Keratinocyte (primary cell): ENCODE measurements at regions not wholly inside any gene's neighbourhood (a gene's known extent, or its start where the extent isn't known, plus 50 kb on each side); places are given as distances from the start of the nearest gene placed in this dataset.

ENCODE experiments used
- DNase-seq: peaks from one replicate; pipeline ENCODE4 v3.0.0-alpha.2; 2011; ENCODE audit warnings: low read depth, missing footprints, low spot score
- FAIRE-seq: peaks from 2 replicates; lab custom pipeline; 2011; peaks lifted over from hg19 to GRCh38; lab: Jason Lieb, UNC
- H2AFZ ChIP-seq: 2 replicates; pipeline ENCODE4 v1.6.0; 2012; ENCODE audit warnings: low read length, control low read depth, inconsistent platforms; ENCODE audit not compliant: control insufficient read depth
- H3K27ac ChIP-seq: 2 replicates; pipeline ENCODE4 v1.5.1; 2011; ENCODE audit warnings: low read length; ENCODE audit not compliant: control insufficient read depth, insufficient read depth
- H3K27me3 ChIP-seq: 3 replicates; pipeline ENCODE4 v1.6.0; 2011; ENCODE audit warnings: low read length; ENCODE audit not compliant: control insufficient read depth, insufficient read depth; ENCODE audit errors: extremely low read depth
- H3K36me3 ChIP-seq, 2 experiments: 2 replicates in 1 of 2; 3 replicates in 1 of 2; pipeline ENCODE4 v1.5.1; 2011; ENCODE audit warnings: low read length in 2 of 2, mild to moderate bottlenecking in 1 of 2; ENCODE audit not compliant: control insufficient read depth in 2 of 2, insufficient read depth in 2 of 2; ENCODE audit errors: extremely low read depth in 1 of 2
- H3K4me1 ChIP-seq: 3 replicates; pipeline ENCODE4 v1.5.1; 2011; ENCODE audit warnings: low read length; ENCODE audit not compliant: control insufficient read depth, insufficient read depth; ENCODE audit errors: extremely low read depth
- H3K4me2 ChIP-seq: 3 replicates; pipeline ENCODE4 v1.6.0; 2011; ENCODE audit warnings: low read depth, low read length; ENCODE audit not compliant: control insufficient read depth, insufficient read depth; ENCODE audit errors: extremely low read depth
- H3K4me3 ChIP-seq, 3 experiments: fragments of 200-600 bp in 1 of 3; sonication (generic) in 1 of 3; 2 replicates in 2 of 3; 3 replicates in 1 of 3; pipeline ENCODE4 v1.5.1; 2011 to 2016; ENCODE audit warnings: low read length in 3 of 3, mild to moderate bottlenecking in 3 of 3, control low read depth in 2 of 3, inconsistent platforms in 1 of 3, low read depth in 1 of 3, mixed read lengths in 1 of 3, mixed run types in 1 of 3, moderate library complexity in 1 of 3; ENCODE audit not compliant: control insufficient read depth in 2 of 3, insufficient read depth in 2 of 3; ENCODE audit errors: extremely low read depth in 1 of 3
- H3K79me2 ChIP-seq: 2 replicates; pipeline ENCODE4 v1.6.0; 2012; ENCODE audit warnings: low read length; ENCODE audit not compliant: control insufficient read depth, insufficient read depth
- H3K9ac ChIP-seq: 3 replicates; pipeline ENCODE4 v1.6.0; 2011; ENCODE audit warnings: low read length; ENCODE audit not compliant: control insufficient read depth, insufficient read depth; ENCODE audit errors: extremely low read depth
- H3K9me1 ChIP-seq: 3 replicates; pipeline ENCODE4 v1.6.0; 2011; ENCODE audit warnings: low read length; ENCODE audit not compliant: control insufficient read depth, insufficient read depth; ENCODE audit errors: extremely low read depth
- H3K9me3 ChIP-seq: 2 replicates; pipeline ENCODE4 v1.5.1; 2012; ENCODE audit warnings: low read depth, low read length; ENCODE audit not compliant: control insufficient read depth
- H4K20me1 ChIP-seq: 3 replicates; pipeline ENCODE4 v1.6.0; 2011; ENCODE audit warnings: low read length; ENCODE audit not compliant: control insufficient read depth, insufficient read depth; ENCODE audit errors: extremely low read depth
- EZH2 ChIP-seq: IDR thresholded peaks from one replicate; pipeline ENCODE4 v1.6.1; 2012; ENCODE audit warnings: inconsistent platforms, mild to moderate bottlenecking, low read length, moderate library complexity
- dilution Hi-C: fragments of 300-500 bp; cut with MboI; formaldehyde crosslinking; loops from one replicate; pipeline ENCODE4 v1.7.0; 2020; ENCODE audit warnings: low sequenced_read_pairs; ENCODE audit not compliant: extremely low pct_ligation_motif_present
- TF ChIP-seq, protein P1 (sequence below), 3 experiments: IDR thresholded peaks in 1 of 3; conservative IDR thresholded peaks in 1 of 3; optimal IDR thresholded peaks in 1 of 3; 2 replicates in 2 of 3; 3 replicates in 1 of 3; pipeline versions ENCODE3 to v1.5.1; 2011; ENCODE audit warnings: low read length in 3 of 3, mild to moderate bottlenecking in 3 of 3, moderate library complexity in 2 of 3, control low read depth in 1 of 3, inconsistent platforms in 1 of 3; ENCODE audit not compliant: insufficient read depth in 2 of 3; ENCODE audit errors: extremely low read depth in 1 of 3

DNA sequence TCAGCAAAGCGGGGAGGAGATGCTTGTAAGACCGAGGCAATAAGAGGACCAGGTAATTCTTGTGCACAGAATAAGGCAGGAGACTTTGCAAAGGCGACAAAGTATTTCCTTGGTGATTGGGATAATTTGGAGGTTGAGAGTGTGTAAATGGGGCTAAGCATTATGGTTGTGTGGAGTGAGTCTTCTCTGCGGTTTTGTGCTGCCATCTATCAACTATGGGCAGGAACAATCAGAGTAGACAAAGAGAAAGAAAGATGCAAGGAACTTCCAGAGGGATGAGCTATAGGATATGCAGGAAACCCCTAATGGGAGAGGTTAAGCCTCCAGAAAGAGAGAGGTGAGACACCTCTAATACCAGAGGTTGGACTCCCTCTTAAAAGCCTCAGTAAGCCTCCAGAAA, 339.8 kb downstream of the PAPSS1 start:
- no peak overlapping the region for H2AFZ ChIP-seq

DNA sequence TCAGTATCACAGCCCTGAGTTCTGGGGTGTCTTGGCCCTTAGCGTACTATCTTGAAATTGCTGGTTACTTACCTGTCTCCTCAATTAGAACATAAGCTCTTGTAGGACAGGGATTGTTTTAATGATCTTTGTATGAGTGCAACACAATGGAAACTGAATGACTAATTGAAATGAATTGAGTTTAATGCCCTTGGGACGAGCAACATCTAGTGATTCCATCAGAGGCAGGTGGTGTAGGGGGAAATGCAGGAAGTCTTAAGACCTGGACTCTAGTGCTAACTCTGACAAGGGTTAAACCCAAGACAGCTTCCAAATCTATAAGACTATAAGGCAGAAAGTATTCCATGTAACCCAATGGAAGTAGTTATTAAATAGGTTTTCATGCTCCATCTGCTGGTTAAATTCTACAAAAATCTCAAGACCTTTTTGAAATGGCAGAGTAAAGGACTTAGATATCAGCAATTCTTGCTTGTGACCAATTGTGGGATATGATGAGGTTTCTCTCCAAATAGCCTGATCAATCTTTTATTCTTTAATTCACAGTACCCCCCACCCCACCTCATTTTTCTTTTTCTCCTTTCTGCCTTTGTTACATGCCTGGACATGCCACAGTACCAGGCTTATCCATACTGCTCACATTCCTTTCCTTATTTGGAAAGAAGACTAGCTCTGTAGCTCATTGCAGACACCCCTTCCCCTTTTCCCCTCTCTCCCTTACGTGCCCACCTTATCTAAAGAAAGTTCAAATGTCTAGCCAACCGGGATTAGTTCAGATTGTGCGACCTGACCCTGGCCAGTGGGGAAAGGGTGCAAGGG, 340.8 kb downstream of the PAPSS1 start:
- H3K4me3 ChIP-seq, result no peak overlapping the region

More for the DNA sequence above, 339.8 kb downstream of the PAPSS1 start:
- DNase-seq (no peak), FAIRE-seq (no peak)
- dilution Hi-C loops, result no loop called here
- Histone ChIP-seq H3K9me1 (no peaks in the 10 kb centered on the region), H3K9me3 (no peaks in the 10 kb centered on the region), H3K9ac (no peak overlapping the region), H3K79me2 (no peaks in the 10 kb centered on the region), H3K27ac (no peak overlapping the region), H3K27me3 (no peaks in the 10 kb centered on the region), H3K4me3 (no peak overlapping the region), H3K36me3 (no peaks in the 10 kb centered on the region), H4K20me1 (no peaks in the 10 kb centered on the region), H3K4me2 (no peak overlapping the region), H3K4me1 (peaks cover 6% of the 10 kb centered on the region)
- TF ChIP-seq, protein P1, sequence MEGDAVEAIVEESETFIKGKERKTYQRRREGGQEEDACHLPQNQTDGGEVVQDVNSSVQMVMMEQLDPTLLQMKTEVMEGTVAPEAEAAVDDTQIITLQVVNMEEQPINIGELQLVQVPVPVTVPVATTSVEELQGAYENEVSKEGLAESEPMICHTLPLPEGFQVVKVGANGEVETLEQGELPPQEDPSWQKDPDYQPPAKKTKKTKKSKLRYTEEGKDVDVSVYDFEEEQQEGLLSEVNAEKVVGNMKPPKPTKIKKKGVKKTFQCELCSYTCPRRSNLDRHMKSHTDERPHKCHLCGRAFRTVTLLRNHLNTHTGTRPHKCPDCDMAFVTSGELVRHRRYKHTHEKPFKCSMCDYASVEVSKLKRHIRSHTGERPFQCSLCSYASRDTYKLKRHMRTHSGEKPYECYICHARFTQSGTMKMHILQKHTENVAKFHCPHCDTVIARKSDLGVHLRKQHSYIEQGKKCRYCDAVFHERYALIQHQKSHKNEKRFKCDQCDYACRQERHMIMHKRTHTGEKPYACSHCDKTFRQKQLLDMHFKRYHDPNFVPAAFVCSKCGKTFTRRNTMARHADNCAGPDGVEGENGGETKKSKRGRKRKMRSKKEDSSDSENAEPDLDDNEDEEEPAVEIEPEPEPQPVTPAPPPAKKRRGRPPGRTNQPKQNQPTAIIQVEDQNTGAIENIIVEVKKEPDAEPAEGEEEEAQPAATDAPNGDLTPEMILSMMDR (optimal IDR thresholded peaks at IDR 0.05 in 1 of 3, IDR thresholded peaks at IDR 0.05 in 1 of 3, conservative IDR thresholded peaks at IDR 0.05 in 1 of 3; ENCODE audit: extremely low read depth in 1 of 3, insufficient read depth in 2 of 3, low read length in 3 of 3), result no peak

More for the DNA sequence above, 340.8 kb downstream of the PAPSS1 start:
- no peaks in the 10 kb centered on the region for H3K79me2 ChIP-seq
- no peak overlapping the region for H3K27ac ChIP-seq
- H4K20me1 ChIP-seq, result no peaks in the 10 kb centered on the region
- no peak overlapping the region for H2AFZ ChIP-seq
- dilution Hi-C loops, result no loop called here
- H3K27me3 ChIP-seq, result no peaks in the 10 kb centered on the region
- DNase-seq (no peak), FAIRE-seq (peak; percentile 49)
- H3K9me3 ChIP-seq, result no peaks in the 10 kb centered on the region
- H3K4me1 ChIP-seq, result peaks cover 6% of the 10 kb centered on the region
- H3K9ac ChIP-seq, result no peak overlapping the region
- no peaks in the 10 kb centered on the region for H3K36me3 ChIP-seq
- no peak for TF ChIP-seq EZH2
- TF ChIP-seq, protein P1 (optimal IDR thresholded peaks at IDR 0.05 in 1 of 3, IDR thresholded peaks at IDR 0.05 in 1 of 3, conservative IDR thresholded peaks at IDR 0.05 in 1 of 3; ENCODE audit: extremely low read depth in 1 of 3, insufficient read depth in 2 of 3, low read length in 3 of 3), result peak in 1 of 3 experiments; percentile 6
- H3K4me2 ChIP-seq, result no peak overlapping the region
- H3K9me1 ChIP-seq, result no peaks in the 10 kb centered on the region
